RWPE2 (cell line): ENCODE measurements at regions not wholly inside any gene's neighbourhood (a gene's known extent, or its start where the extent isn't known, plus 50 kb on each side); places are given as distances from the start of the nearest gene placed in this dataset.

Source experiments
- ATAC-seq: fragments of 200-7000 bp; cut with Tn5 transposase; 3 replicates; pipeline ENCODE4 v1.9.1; 2021; ENCODE audit warnings: low read depth
- DNase-seq: peaks from one replicate; pipeline ENCODE4 v3.0.0-alpha.2; 2020; ENCODE audit warnings: low spot score
- H3K27ac ChIP-seq: fragments of 450-650 bp; 2 replicates; pipeline ENCODE4 v1.5.1; 2017; ENCODE audit warnings: mild to moderate bottlenecking; ENCODE audit not compliant: poor library complexity, severe bottlenecking
- H3K27me3 ChIP-seq: fragments of 250-450 bp; sonication (Bioruptor Pico); 2 replicates; pipeline ENCODE4 v1.5.1; 2021; ENCODE audit warnings: mild to moderate bottlenecking, moderate library complexity; ENCODE audit not compliant: insufficient read depth, poor library complexity, severe bottlenecking
- H3K36me3 ChIP-seq: fragments of 250-450 bp; sonication (Bioruptor Pico); 2 replicates; pipeline ENCODE4 v1.5.1; 2020; ENCODE audit warnings: low read depth, mild to moderate bottlenecking, moderate library complexity
- H3K4me1 ChIP-seq: fragments of 250-450 bp; sonication (Bioruptor Pico); 2 replicates; pipeline ENCODE4 v1.5.1; 2021; ENCODE audit warnings: mild to moderate bottlenecking, moderate library complexity; ENCODE audit not compliant: insufficient read depth, poor library complexity, severe bottlenecking
- H3K4me3 ChIP-seq: fragments of 250-450 bp; sonication (Bioruptor Pico); 2 replicates; pipeline ENCODE4 v1.5.1; 2021; ENCODE audit warnings: mild to moderate bottlenecking, moderate library complexity; ENCODE audit not compliant: severe bottlenecking
- H3K9me3 ChIP-seq: fragments of 250-450 bp; sonication (Bioruptor Pico); 2 replicates; pipeline ENCODE4 v1.5.1; 2021; ENCODE audit warnings: mild to moderate bottlenecking, moderate library complexity; ENCODE audit not compliant: severe bottlenecking
- TF ChIP-seq, protein P1 (sequence below): fragments of 450-650 bp; IDR thresholded peaks from one replicate; pipeline ENCODE4 v1.5.1; 2017; ENCODE audit warnings: mild to moderate bottlenecking, moderate library complexity; ENCODE audit not compliant: poor library complexity, severe bottlenecking

DNA sequence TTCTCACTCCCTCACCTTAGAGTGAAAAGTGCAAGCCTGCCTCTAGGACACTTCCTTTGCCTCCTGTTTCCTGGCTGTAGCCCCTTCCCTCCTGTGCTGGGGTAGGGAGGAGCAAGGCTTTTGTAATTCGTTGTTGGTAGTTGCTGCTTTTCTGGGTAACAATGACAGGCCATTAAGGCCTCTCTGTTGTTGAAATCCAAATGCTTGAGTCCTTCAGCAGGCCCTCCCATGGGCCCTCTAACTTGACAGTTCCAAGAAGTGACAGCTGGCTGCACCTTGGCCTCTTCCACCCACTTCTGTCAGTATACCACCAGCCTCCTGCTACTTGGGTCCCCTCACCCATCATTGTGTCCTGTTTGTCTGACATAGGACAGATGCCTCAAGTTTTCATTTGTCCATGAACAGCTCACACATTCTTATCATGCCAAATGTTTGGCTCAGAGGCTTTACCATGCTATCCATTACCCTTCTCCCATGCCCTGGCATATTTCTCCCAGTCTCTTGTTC, 103.7 kb upstream of the PDE3A start:
- DNase-seq (no peak), ATAC-seq (no peak)
- H3K27me3 ChIP-seq: no peaks in the 10 kb centered on the region
- no peaks in the 10 kb centered on the region for H3K9me3 ChIP-seq
- no peaks in the 10 kb centered on the region for H3K36me3 ChIP-seq
- H3K27ac ChIP-seq: no peak overlapping the region
- no peaks in the 10 kb centered on the region for H3K4me1 ChIP-seq
- TF ChIP-seq, protein P1, sequence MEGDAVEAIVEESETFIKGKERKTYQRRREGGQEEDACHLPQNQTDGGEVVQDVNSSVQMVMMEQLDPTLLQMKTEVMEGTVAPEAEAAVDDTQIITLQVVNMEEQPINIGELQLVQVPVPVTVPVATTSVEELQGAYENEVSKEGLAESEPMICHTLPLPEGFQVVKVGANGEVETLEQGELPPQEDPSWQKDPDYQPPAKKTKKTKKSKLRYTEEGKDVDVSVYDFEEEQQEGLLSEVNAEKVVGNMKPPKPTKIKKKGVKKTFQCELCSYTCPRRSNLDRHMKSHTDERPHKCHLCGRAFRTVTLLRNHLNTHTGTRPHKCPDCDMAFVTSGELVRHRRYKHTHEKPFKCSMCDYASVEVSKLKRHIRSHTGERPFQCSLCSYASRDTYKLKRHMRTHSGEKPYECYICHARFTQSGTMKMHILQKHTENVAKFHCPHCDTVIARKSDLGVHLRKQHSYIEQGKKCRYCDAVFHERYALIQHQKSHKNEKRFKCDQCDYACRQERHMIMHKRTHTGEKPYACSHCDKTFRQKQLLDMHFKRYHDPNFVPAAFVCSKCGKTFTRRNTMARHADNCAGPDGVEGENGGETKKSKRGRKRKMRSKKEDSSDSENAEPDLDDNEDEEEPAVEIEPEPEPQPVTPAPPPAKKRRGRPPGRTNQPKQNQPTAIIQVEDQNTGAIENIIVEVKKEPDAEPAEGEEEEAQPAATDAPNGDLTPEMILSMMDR: no peak
- no peak overlapping the region for H3K4me3 ChIP-seq

DNA sequence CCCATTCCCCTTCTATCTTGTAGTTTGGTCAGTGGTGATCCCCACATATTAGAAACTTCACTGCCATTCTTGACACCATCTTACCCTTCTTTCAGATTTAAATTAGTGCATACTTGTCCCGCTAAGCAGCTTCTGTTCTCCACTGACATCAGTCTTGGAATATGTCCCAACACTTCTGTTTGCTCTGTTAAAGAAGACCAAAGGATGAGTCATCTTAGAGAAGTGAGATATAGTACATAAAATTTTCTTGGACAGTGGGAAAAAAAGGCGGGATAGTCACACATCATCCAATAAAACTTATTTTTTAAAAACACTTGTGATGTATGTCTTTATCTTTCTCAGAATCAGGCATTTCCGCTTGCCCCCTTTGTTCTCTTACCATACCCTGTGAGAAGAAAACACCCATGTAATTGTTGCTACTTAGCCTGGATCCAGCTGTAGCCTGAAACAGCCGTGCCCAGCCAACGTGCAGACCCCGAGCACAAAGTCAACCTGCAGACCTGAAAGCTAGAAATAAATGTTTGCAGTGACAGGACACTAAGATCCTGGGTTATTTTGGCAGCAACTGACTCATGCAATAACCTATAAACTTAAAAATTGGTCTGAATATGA, 100.1 kb upstream of the PDE3A start:
- Histone ChIP-seq H3K4me3 (no peak overlapping the region), H3K27ac (no peak overlapping the region), H3K4me1 (no peaks in the 10 kb centered on the region), H3K9me3 (no peaks in the 10 kb centered on the region), H3K27me3 (no peaks in the 10 kb centered on the region), H3K36me3 (no peaks in the 10 kb centered on the region)
- ATAC-seq (no peak), DNase-seq (no peak)
- TF ChIP-seq, protein P1: no peak

DNA sequence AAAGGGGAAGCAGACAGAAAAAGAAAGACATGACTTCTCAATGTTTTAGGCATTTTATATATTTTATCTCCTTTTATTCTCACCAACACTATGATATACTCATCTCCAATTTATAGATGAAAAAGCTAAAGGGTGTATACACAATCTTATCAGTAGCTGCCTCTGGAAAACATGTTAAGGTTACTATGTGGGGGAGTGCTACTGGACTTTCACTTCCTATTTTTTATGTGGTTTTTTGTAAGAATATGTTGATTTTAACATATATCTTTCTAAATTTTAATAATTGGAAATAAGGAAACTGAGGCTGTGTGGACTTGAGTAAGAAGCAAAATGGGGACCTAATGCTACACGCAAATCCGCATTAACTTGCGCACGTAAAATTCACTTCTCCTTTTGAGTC, 99.6 kb upstream of the PDE3A start:
- DNase-seq (no peak), ATAC-seq (no peak)
- H3K4me3 ChIP-seq: no peak overlapping the region
- no peaks in the 10 kb centered on the region for H3K9me3 ChIP-seq
- TF ChIP-seq, protein P1: no peak
- H3K27ac ChIP-seq: no peak overlapping the region
- H3K4me1 ChIP-seq: no peaks in the 10 kb centered on the region
- H3K27me3 ChIP-seq: no peaks in the 10 kb centered on the region
- no peaks in the 10 kb centered on the region for H3K36me3 ChIP-seq

DNA sequence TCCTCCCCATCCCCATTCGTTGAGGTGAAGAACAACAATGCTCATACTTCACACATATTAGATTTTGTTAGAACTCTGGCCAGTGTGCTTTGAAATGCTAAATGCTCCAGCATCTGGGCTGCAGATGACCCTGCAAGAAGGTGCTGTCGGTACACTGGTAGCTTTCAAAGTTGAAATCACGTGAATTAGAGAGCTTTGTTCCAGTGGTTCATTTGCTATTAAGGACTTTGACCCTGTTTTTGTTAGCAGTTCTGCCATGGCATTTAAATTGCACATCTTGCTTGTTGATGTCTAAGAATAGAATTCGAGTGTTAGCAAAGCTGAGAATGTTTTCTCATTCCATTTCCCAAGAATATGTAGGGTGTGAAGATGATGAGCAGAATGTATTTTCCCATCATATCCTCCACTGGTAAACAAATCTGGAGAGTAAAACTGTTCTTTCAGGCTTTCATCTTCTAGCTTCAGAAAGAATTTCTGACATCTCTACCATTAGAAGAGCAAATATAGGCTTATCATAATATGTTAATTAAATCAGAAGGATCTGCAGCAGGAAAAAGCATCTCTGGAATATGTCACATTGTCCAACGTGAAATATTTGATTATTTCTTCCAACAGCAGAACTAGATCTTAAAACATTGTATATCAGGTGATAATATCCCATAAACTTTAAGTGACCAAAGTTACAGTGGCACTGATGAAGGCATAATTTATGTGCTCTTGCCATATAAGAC, 98.8 kb upstream of the PDE3A start:
- H3K9me3 ChIP-seq: no peaks in the 10 kb centered on the region
- TF ChIP-seq, protein P1: no peak
- no peaks in the 10 kb centered on the region for H3K27me3 ChIP-seq
- DNase-seq: no peak
- no peak overlapping the region for H3K27ac ChIP-seq
- ATAC-seq: no peak
- no peaks in the 10 kb centered on the region for H3K36me3 ChIP-seq
- H3K4me3 ChIP-seq: no peak overlapping the region
- H3K4me1 ChIP-seq: no peaks in the 10 kb centered on the region

DNA sequence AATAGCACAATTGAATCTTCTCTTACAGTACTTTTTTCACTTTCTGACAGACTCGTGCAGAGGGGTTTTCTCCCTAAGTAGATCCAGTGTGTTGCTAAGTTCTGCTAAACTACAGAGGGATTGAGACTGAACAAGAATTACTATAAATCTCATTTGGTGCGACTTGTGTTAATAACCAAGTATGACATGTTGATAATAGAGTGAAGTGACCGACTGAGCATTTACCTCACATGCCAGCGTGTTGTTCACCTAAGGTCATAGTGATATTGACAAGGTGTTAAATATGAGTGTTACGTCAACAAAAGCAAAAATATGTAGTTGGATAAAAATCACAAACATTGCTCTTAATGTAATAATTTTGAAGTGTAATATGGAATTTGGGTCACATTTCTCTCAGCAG, 97.8 kb upstream of the PDE3A start:
- DNase-seq: no peak
- no peaks in the 10 kb centered on the region for H3K36me3 ChIP-seq
- H3K4me1 ChIP-seq: no peaks in the 10 kb centered on the region
- ATAC-seq: no peak
- H3K4me3 ChIP-seq: no peak overlapping the region
- H3K27ac ChIP-seq: no peak overlapping the region
- H3K9me3 ChIP-seq: no peaks in the 10 kb centered on the region
- no peaks in the 10 kb centered on the region for H3K27me3 ChIP-seq
- TF ChIP-seq, protein P1: no peak
